ENCODE measurements at regions not wholly inside any gene's neighbourhood (a gene's known extent, or its start where the extent isn't known, plus 50 kb on each side); places are given as distances from the start of the nearest gene placed in this dataset.

DNA sequence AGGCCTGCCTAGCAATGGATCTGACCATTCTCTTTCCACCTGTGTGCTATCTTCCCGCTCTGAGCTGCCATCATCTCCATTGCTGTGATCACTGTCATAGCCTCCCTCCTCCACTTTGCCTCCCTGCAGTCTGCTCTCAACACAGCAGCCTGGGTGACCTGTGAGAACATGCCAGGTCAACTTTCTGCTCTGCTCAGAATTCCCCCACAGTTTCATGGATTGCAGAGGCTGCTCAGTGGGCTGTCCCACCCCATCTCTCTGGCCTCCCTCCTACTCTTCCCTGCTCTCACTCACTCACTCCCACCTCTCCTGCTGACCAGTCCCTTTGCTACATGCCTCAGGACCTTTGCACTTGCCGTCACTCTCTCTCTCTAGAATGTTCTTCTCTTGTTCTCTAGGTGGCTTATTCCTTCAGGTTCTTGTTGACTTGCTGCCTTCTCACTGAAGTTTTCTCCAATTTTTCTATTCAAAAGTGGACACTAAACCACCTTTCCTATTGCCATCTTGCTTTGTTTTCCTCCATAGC, 159.9 kb downstream of the CD83 start:
- intact Hi-C loops (cut with DNase I; ENCODE audit: low total_unique reads) = no loop called here
- peaks cover 0 to 26% (median 7%) of the 10 kb centered on the region in 4 donors for H3K4me1 ChIP-seq
- no peak for DNase-seq
- peaks cover 0 to 9% (median 5%) of the 10 kb centered on the region in 4 donors for H3K9me3 ChIP-seq
- no peaks in the 10 kb centered on the region for H3K36me3 ChIP-seq
- WGBS, 5 donors = 94 to 100% (median 96%) methylated on average over 2 of the region's 2 CpGs
- no peak for TF ChIP-seq POLR2A (IDR thresholded peaks at IDR 0.05)
- TF ChIP-seq, protein P1, sequence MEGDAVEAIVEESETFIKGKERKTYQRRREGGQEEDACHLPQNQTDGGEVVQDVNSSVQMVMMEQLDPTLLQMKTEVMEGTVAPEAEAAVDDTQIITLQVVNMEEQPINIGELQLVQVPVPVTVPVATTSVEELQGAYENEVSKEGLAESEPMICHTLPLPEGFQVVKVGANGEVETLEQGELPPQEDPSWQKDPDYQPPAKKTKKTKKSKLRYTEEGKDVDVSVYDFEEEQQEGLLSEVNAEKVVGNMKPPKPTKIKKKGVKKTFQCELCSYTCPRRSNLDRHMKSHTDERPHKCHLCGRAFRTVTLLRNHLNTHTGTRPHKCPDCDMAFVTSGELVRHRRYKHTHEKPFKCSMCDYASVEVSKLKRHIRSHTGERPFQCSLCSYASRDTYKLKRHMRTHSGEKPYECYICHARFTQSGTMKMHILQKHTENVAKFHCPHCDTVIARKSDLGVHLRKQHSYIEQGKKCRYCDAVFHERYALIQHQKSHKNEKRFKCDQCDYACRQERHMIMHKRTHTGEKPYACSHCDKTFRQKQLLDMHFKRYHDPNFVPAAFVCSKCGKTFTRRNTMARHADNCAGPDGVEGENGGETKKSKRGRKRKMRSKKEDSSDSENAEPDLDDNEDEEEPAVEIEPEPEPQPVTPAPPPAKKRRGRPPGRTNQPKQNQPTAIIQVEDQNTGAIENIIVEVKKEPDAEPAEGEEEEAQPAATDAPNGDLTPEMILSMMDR (IDR thresholded peaks at IDR 0.05) = no peak
- TF ChIP-seq EP300 (IDR thresholded peaks at IDR 0.05) = no peak
- TF ChIP-seq POLR2AphosphoS5 (IDR thresholded peaks at IDR 0.05) = no peak
- peak overlapping the region in 1 of 5 donors; percentile 16 for H3K27ac ChIP-seq
- H3K4me3 ChIP-seq = no peak overlapping the region
- no peaks in the 10 kb centered on the region for H3K27me3 ChIP-seq

DNA sequence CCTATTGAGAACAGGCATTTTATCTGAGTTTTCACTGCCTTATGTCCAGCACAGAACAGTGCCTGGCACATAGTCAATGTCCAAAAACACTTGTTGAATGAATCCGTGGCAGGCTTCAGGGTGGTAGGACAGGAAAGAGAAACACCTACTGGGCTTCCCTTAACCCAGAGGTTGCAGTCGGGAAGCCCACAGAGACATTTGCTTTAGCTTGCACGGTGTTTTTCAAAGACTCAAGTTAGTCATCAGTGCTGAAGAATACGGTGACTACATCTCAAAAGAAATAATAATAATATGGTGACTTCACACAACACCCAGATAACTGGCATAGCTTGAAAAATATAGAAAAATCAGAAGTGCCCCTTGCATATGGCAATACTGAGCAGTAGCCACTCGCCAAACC, 160.4 kb downstream of the CD83 start:
- Histone ChIP-seq H3K27ac (no peak overlapping the region), H3K4me3 (no peak overlapping the region), H3K36me3 (no peaks in the 10 kb centered on the region), H3K9me3 (peaks cover 0 to 4% (median 3%) of the 10 kb centered on the region in 4 donors), H3K4me1 (peaks cover 0 to 26% (median 7%) of the 10 kb centered on the region in 4 donors), H3K27me3 (no peaks in the 10 kb centered on the region)
- TF ChIP-seq POLR2A (IDR thresholded peaks at IDR 0.05) (no peak), EP300 (IDR thresholded peaks at IDR 0.05) (no peak), POLR2AphosphoS5 (IDR thresholded peaks at IDR 0.05) (no peak)
- TF ChIP-seq, protein P1 (IDR thresholded peaks at IDR 0.05) = no peak
- no peak for DNase-seq
- intact Hi-C loops (cut with DNase I; ENCODE audit: low total_unique reads) = no loop called here
- WGBS, 5 donors = 83 to 91% (median 86%) methylated on average over 5 of the region's 5 CpGs

DNA sequence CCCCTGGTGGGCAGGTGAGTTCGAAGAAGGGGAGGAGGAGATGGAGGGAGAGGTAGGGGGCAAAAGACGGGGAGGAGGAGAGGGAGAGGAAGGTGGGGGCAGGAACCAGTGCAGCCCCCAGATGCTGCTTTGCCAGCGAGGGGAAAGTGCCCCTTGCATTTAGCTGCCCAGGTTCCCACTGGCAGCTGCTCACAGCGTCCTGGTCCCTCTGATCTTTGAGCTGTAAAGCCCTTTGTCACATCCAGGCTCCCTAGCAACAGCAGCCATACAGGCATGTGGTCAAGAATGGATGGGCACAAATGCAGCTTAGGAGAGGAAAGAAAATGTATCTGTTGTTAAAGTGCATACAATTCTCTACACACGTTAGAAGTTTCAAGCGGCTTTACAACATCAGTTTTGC, 160.9 kb downstream of the CD83 start:
- 88 to 96% (median 91%) methylated on average over 6 of the region's 6 CpGs for WGBS, 5 donors
- Histone ChIP-seq H3K4me3 (no peak overlapping the region), H3K9me3 (peaks cover 0 to 4% (median 2%) of the 10 kb centered on the region in 4 donors), H3K36me3 (no peaks in the 10 kb centered on the region), H3K27me3 (no peaks in the 10 kb centered on the region), H3K4me1 (peaks cover 0 to 26% (median 7%) of the 10 kb centered on the region in 4 donors), H3K27ac (no peak overlapping the region)
- DNase-seq = no peak
- TF ChIP-seq POLR2AphosphoS5 (IDR thresholded peaks at IDR 0.05) = no peak
- no peak for TF ChIP-seq POLR2A (IDR thresholded peaks at IDR 0.05)
- TF ChIP-seq, protein P1 (IDR thresholded peaks at IDR 0.05) = no peak
- TF ChIP-seq EP300 (IDR thresholded peaks at IDR 0.05) = no peak
- intact Hi-C loops (cut with DNase I; ENCODE audit: low total_unique reads) = no loop called here

DNA sequence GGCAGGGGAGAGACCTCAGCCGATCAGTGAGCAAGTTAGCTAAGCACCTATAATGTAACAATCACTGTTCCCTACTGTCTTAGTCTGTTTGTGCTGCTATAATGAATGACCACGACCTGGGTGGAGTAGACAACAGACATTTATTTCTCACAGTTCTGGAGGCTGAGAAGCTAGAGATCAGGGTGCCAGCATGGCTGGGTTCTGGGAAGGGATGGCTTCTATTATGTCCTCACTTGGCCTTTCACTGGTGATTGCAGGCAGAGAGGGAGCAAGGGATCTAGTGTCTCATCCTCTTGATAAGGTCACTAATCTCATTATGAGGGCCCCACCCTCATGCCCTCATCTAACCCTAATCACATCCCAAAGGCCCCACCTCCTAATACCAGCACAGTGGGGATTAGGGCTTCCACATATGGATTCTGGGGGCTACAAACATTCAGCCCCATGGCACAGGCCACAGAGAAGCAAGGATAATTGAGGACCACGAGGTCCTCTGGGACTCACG, 162.5 kb downstream of the CD83 start:
- intact Hi-C loops (cut with DNase I; ENCODE audit: low total_unique reads) = no loop called here
- WGBS, 5 donors = 84 to 93% (median 87%) methylated on average over 4 of the region's 4 CpGs
- Histone ChIP-seq H3K4me3 (no peak overlapping the region), H3K27ac (no peak overlapping the region), H3K9me3 (peaks cover 0 to 4% (median 2%) of the 10 kb centered on the region in 4 donors), H3K4me1 (peaks cover 0 to 24% (median 5%) of the 10 kb centered on the region in 4 donors), H3K27me3 (no peaks in the 10 kb centered on the region), H3K36me3 (no peaks in the 10 kb centered on the region)
- no peak for DNase-seq
- TF ChIP-seq POLR2A (IDR thresholded peaks at IDR 0.05) = no peak
- no peak for TF ChIP-seq POLR2AphosphoS5 (IDR thresholded peaks at IDR 0.05)
- no peak for TF ChIP-seq EP300 (IDR thresholded peaks at IDR 0.05)
- TF ChIP-seq, protein P1 (IDR thresholded peaks at IDR 0.05) = no peak
